Osteoblast (primary cell): ENCODE measurements at regions not wholly inside any gene's neighbourhood (a gene's known extent, or its start where the extent isn't known, plus 50 kb on each side); places are given as distances from the start of the nearest gene placed in this dataset.

Experiments
- DNase-seq: peaks from one replicate; pipeline ENCODE4 v3.0.0; 2011; ENCODE audit warnings: low spot score, mixed read lengths; ENCODE audit not compliant: insufficient read length; ENCODE audit errors: missing footprints
- H2AFZ ChIP-seq: 2 replicates; pipeline ENCODE4 v1.6.0; 2011; ENCODE audit warnings: mild to moderate bottlenecking, low read length
- H3K27ac ChIP-seq: 2 replicates; pipeline ENCODE4 v1.5.1; 2011; ENCODE audit warnings: mild to moderate bottlenecking, low read depth, low read length, moderate library complexity
- H3K27me3 ChIP-seq: 2 replicates; pipeline ENCODE4 v1.6.0; 2012; ENCODE audit warnings: mild to moderate bottlenecking, control low read depth, inconsistent platforms, low read length, moderate library complexity; ENCODE audit not compliant: insufficient read depth
- H3K36me3 ChIP-seq: 2 replicates; pipeline ENCODE4 v1.5.1; 2011; ENCODE audit warnings: mild to moderate bottlenecking, low read length, control low read depth, moderate library complexity; ENCODE audit not compliant: insufficient read depth
- H3K4me1 ChIP-seq: 2 replicates; pipeline ENCODE4 v1.5.1; 2011; ENCODE audit warnings: mild to moderate bottlenecking, low read length, control low read depth, moderate library complexity; ENCODE audit not compliant: insufficient read depth
- H3K4me2 ChIP-seq: 2 replicates; pipeline ENCODE4 v1.6.0; 2011; ENCODE audit warnings: mild to moderate bottlenecking, low read length; ENCODE audit not compliant: insufficient read depth
- H3K4me3 ChIP-seq: fragments of 200-600 bp; sonication (generic); 3 replicates; pipeline ENCODE4 v1.5.1; 2012; ENCODE audit warnings: mild to moderate bottlenecking, low read length, inconsistent platforms; ENCODE audit not compliant: insufficient read depth
- H3K79me2 ChIP-seq: 2 replicates; pipeline ENCODE4 v1.6.0; 2012; ENCODE audit warnings: mild to moderate bottlenecking, low read length, control low read depth, inconsistent platforms; ENCODE audit not compliant: insufficient read depth
- H3K9me3 ChIP-seq: 2 replicates; pipeline ENCODE4 v1.5.1; 2011; ENCODE audit warnings: low read depth, low read length, control low read depth
- H4K20me1 ChIP-seq: 2 replicates; pipeline ENCODE4 v1.6.0; 2012; ENCODE audit warnings: mild to moderate bottlenecking, low read length, control low read depth; ENCODE audit not compliant: insufficient read depth
- CTCF ChIP-seq: IDR thresholded peaks from 2 replicates; pipeline ENCODE4 v1.5.1; 2011; ENCODE audit warnings: mild to moderate bottlenecking, low read depth, low read length, moderate library complexity; ENCODE audit errors: extremely low read depth

- Histone ChIP-seq H3K36me3 (no peaks in the 10 kb centered on the region), H3K4me1 (no peaks in the 10 kb centered on the region), H2AFZ (no peak overlapping the region), H3K4me3 (no peak overlapping the region), H4K20me1 (no peaks in the 10 kb centered on the region), H3K4me2 (no peak overlapping the region), H3K9me3 (no peaks in the 10 kb centered on the region), H3K27me3 (no peaks in the 10 kb centered on the region), H3K27ac (no peak overlapping the region), H3K79me2 (no peaks in the 10 kb centered on the region)
- DNase-seq = no peak
- TF ChIP-seq CTCF = no peak
Measured at GRCh38 chr2:122697415-122697814, 942.0 kb downstream of the TSN start.

- Histone ChIP-seq H3K36me3 (no peaks in the 10 kb centered on the region), H3K27me3 (no peaks in the 10 kb centered on the region), H3K9me3 (no peaks in the 10 kb centered on the region), H3K4me3 (no peak overlapping the region), H3K27ac (no peak overlapping the region), H3K4me2 (no peak overlapping the region), H3K79me2 (no peaks in the 10 kb centered on the region), H4K20me1 (no peaks in the 10 kb centered on the region), H2AFZ (no peak overlapping the region), H3K4me1 (no peaks in the 10 kb centered on the region)
- no peak for DNase-seq
- no peak for TF ChIP-seq CTCF
Measured at GRCh38 chr2:122703676-122704075, 948.2 kb downstream of the TSN start.

GRCh38 chr2:122704109-122704563, 948.7 kb downstream of the TSN start:
- no peaks in the 10 kb centered on the region for H4K20me1 ChIP-seq
- no peaks in the 10 kb centered on the region for H3K27me3 ChIP-seq
- no peak overlapping the region for H2AFZ ChIP-seq
- no peak overlapping the region for H3K4me2 ChIP-seq
- no peaks in the 10 kb centered on the region for H3K4me1 ChIP-seq
- no peak for TF ChIP-seq CTCF
- H3K9me3 ChIP-seq = no peaks in the 10 kb centered on the region
- H3K36me3 ChIP-seq = no peaks in the 10 kb centered on the region
- DNase-seq = no peak
- no peaks in the 10 kb centered on the region for H3K79me2 ChIP-seq
- no peak overlapping the region for H3K27ac ChIP-seq
- no peak overlapping the region for H3K4me3 ChIP-seq

DNA sequence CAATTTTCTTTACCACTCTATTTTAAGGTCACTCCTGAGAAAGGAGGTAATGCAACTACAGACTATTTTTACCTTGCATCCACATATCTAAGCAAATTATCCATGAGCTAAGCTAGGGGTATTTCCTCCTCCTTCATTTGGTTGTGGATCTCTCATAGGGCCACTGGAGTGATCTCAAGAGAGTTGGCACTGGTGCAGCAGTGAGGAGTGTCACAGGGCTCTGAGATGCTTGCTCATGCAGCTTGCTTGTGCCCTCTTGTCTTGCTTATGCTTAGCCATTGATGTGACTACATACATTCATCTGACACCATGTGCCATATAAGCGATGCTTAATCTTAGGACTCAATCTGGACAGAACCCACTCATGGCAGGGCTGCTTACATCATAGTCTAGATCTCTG, 950.3 kb downstream of the TSN start:
- Histone ChIP-seq H3K4me1 (no peaks in the 10 kb centered on the region), H3K79me2 (no peaks in the 10 kb centered on the region), H3K36me3 (no peaks in the 10 kb centered on the region), H3K4me2 (no peak overlapping the region), H3K27ac (no peak overlapping the region), H3K27me3 (no peaks in the 10 kb centered on the region), H3K4me3 (no peak overlapping the region), H4K20me1 (no peaks in the 10 kb centered on the region), H2AFZ (no peak overlapping the region), H3K9me3 (no peaks in the 10 kb centered on the region)
- no peak for DNase-seq
- TF ChIP-seq CTCF = no peak
